ENCODE measurements at regions not wholly inside any gene's neighbourhood (a gene's known extent, or its start where the extent isn't known, plus 50 kb on each side); places are given as distances from the start of the nearest gene placed in this dataset.

- DNase-seq (ENCODE audit: low read depth) = no peak
Observed at GRCh38 chr20:39302312-39302711, 340.2 kb downstream of the DHX35 start.

DNA sequence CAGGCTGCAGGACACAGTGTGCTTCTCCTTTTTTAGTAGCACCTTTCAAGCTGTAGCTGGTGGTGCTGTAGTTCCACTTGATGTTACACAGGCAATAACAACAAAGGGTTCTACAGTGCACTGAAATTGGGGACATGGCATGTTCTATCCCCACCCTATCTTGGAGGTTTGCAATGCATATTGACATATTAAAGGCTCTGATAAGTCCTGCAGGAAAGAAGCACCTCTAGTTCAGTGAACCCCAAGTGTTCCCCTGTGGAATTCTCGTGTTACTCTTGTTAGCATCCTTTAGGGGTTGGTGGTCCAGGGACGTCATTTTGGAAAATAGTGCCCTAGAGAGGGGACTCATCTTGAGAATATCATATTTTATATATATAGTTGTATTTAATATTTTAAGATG lies 337.6 kb downstream of the DHX35 start:
- DNase-seq (ENCODE audit: low read depth) = no peak

DNA sequence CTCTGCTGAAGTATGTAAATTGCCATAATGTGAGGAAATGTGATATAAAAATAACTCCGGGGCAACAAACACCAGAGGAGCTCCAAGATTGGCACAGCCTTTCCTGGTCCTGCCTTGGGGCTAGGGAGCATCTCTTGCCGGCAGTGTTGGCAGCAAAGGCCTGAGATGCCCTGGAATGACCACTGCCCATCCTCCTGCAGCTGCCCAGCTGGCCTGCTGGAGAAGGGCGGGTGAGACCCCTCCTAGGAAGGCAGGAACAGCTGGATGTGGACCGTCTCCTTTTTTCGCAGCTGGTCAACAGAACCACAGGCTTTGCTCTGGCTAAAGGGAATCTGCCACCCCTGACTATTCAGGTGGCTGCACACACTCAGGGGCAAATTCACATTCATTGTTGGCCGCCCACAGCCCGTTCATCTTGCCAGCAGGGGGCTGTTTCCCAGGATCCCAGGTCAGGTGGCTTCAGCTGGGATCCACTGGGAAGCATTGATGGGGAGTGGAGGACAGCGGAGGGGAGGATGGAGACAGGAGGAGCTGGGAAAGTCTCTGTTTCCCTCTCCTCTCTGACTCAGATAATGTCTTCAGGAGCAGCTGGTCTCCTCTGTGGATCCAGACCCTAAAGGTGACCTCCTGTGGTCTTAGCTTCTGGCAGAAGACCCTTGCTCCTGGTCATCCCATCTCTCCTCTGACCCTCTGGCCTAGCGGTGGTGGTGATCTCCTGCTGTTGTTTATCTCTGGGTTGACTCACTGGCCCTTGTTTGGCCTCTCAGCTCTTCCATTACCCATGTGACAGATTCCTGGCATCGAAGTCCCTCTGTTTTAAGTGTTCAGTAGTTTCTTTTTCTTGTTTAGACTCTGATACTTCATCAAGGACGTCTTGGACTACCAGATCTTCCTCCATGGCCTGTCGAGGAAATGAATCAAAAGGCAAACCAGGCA lies 336.7 kb downstream of the DHX35 start:
- no peak for DNase-seq (ENCODE audit: low read depth)

GRCh38 chr20:39298121-39298520 lies 336.0 kb downstream of the DHX35 start:
- DNase-seq (ENCODE audit: low read depth) = no peak

DNA sequence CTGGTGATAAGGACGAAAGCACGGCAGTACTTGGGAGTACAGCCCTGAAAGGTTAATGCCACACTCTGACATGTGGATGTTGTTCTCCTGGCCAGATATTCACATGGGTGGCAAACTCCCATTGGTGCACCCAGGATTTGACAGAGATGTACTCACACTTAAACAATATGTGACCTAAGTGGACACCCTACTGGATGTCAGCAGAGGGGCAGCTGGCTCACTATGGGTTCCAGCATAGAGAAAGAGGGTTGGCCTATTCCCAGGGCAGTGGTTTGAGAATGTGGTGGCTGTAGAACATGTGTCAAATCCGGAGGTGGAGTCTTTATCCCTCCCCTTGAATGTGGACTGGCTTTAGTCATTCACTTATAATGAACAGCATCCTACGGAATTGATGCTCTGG lies 333.2 kb downstream of the DHX35 start:
- DNase-seq (ENCODE audit: low read depth) = no peak

DNA sequence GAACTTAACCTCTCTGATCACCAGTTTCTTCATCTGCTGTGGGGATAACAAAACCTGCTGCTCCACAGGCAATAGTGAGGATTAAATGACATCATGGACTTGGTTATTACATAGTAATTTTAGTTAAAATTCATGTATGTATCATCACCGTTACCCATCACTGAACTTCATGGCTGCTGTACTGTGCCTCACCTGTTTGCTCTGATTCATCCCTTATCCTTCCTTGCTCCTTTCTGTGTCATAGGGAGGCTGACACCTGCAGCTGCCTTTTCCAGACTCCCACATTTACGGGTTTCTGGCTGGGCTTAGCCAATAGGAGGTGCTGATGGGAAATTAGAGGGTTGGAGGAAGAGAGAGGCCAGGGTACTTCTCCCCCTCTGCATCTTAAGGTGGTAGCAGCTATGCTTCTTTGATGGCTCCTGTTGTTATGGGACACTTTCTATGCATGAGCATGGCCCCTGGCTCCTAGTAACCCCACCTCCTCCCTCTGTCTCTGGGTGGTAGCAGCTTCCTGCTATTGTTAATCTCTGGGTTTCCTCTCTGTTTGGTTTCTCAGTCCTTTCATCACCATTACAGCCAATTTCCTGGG lies 332.1 kb downstream of the DHX35 start:
- no peak for DNase-seq (ENCODE audit: low read depth)

GRCh38 chr20:39292193-39292736 lies 330.1 kb downstream of the DHX35 start:
- no peak for DNase-seq (ENCODE audit: low read depth)

DNA sequence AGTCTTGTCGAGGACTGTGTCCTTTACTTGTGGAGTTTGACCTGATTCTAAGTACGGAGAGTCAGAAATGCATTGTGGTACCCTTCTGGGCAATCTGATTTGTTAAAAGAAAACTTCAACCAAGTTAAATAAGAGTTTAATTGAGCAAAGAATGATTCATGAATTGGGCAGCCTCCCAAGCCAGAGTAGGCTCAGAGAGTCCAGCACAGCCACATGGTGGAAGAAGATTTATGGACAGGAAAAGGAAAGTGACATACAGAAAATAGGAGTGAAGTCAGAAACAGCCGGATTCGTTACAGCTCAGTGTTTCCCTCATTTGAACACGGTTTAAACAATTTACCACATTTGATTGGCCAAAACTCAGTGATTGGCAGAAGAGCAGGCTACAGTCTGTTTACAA lies 329.2 kb downstream of the DHX35 start:
- no peak for DNase-seq (ENCODE audit: low read depth)

DNA sequence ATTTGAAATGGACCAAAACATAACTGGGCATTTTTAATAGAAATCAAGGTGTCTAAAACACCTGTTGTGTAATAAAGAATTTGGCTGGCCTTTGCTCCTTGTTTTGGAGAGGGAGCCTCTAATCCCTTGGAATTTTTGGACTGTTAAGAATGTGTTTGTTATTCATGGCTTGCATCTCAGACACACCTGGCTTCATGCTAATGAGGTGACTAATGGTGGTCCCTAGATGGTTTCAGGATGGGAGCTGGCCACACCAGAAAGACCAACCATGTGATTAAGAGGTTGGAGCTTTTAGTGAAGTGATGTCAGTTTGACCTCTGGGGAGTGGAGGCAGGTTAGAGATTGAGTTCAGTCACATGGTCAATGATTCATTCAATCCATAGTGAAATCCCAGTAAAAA lies 328.4 kb downstream of the DHX35 start:
- no peak for DNase-seq (ENCODE audit: low read depth)

DNA sequence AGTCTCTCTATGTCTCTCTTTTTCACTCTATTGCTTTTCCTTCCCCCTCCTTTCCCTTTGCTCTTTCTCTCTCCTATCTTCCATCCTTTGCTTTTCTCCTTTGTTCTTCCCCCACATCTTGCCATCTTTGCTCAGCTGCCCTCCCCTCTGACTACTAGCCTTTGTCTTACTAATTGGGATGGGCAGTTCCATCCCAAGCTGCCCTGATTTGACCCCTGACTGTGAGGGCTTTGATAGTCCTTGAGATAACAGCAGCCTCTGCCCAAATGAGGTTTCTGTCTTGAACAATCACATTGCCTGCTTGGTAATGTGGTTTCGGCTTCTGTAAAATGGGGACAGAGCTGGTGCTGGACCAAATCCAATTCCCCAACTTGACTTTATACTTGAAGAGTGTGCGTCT lies 327.7 kb downstream of the DHX35 start:
- no peak for DNase-seq (ENCODE audit: low read depth)

GRCh38 chr20:39289316-39289715 lies 327.2 kb downstream of the DHX35 start:
- DNase-seq (ENCODE audit: low read depth) = no peak

GRCh38 chr20:39283464-39283863 lies 321.3 kb downstream of the DHX35 start:
- no peak for DNase-seq (ENCODE audit: low read depth)

DNA sequence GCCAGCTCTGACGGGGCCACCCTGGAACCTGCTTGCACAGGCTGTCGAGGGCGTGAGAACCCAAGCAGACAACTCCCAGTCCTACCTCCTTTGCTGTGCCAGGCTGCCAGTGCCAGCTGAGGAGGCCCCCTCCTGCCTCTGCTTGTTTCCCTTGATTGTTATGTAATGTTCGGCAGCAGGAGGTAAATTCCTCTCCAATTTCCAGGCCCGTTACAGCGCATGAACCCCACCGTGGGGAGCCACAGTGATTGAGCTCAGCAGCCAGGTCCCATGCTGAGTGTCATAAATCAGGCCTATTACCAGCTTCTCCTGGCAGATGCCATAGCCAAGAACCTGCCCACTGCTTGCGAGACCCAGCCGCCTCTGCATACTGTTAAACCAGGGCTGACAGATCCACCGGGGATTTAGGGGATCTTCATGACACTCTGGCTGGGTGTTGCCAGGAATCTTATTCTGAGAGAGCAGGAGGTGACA lies 320.5 kb downstream of the DHX35 start:
- DNase-seq (ENCODE audit: low read depth) = no peak

- no peak for DNase-seq (ENCODE audit: low read depth)
Observed at GRCh38 chr20:39280875-39281274, 318.7 kb downstream of the DHX35 start.

GRCh38 chr20:39278230-39278788 lies 316.2 kb downstream of the DHX35 start:
- no peak for DNase-seq (ENCODE audit: low read depth)

DNA sequence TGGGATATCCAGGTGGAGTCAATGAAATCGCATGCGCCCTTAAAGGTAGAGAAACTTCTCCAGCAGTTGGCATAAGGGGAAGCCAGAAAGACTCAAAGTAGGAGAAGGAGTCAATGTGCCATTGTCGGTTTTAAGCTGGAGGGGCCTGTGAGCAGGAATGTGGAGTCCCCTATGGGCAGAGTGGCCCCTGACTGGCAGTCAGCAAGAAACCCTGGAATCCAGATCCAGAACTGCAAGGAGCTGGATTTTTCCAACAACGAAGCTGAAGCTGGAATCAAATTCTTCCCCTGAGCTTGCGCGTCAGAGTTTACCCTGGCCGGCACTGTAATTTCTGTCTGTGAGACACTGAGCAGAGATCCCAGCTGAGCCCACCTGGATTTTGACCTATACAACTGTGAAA lies 315.0 kb downstream of the DHX35 start:
- DNase-seq (ENCODE audit: low read depth) = no peak

DNA sequence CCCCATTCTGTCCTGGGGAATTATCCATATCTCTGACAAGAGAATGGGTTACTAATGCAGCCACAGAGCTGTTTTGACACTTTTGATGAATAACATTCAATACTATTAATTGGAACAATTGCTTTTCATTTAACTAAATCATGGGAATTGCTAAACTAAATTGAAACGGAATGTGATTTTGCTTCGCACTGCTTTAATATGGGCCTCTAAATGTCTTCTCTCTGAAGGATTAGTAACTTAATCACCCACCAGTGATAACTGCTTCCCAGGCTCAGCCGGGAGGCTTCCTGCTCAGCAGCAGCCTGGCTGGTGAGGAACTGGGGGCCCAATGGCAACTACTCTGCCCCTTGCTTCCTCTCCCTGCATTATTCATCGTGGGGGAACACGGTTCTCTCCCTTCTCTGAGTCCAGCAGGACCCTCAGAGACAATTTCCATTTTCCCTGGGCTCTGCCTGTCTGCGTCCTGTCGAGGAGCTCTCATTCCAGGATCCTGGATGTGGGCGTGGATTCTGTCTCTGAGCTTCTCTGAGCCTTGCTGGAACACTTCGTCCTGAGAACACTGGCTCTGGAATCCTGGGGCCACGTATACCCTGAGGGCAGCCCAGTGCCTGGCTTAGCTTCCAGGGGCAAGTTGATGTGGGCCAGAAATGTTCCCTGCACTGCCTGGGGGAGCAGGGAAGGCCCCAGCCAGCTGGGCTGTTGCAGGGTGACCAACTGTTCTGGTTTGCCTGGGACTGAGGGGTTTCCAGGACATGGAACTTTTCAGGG lies 308.9 kb downstream of the DHX35 start:
- no peak for DNase-seq (ENCODE audit: low read depth)

GRCh38 chr20:39269493-39270217 lies 307.5 kb downstream of the DHX35 start:
- no peak for DNase-seq (ENCODE audit: low read depth)

- no peak for DNase-seq (ENCODE audit: low read depth)
Observed at GRCh38 chr20:39268981-39269461, 306.9 kb downstream of the DHX35 start.

DNA sequence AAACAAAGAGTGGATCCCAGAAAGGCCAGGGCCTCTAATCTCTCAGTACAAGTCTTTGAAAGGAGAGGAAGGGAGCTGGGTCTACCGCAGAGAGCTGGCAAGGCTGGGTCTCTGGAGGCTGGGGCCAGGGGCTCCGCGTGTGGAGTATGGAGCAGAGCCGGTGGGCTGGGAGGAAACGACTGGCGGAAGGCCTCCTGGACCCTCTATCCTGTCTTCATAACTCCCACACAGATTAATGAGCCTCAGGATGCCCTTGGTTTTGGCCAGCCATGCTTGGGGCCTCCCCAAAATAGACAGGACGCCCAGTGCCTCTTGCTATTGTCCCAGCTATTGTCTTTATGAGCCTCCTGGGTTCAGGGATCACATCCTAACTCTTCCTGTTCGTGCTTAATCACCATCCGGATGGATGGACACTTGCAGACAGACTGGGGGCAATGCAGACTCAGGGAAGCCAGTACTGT lies 306.4 kb downstream of the DHX35 start:
- DNase-seq (ENCODE audit: low read depth) = no peak

- DNase-seq (ENCODE audit: low read depth) = no peak
Observed at GRCh38 chr20:39266989-39267388, 304.8 kb downstream of the DHX35 start.

Measured in amniotic epithelial cell (primary cell).